ENCODE measurements at regions not wholly inside any gene's neighbourhood (a gene's known extent, or its start where the extent isn't known, plus 50 kb on each side); places are given as distances from the start of the nearest gene placed in this dataset.

- no peak overlapping the region for H3K27ac Mint-ChIP-seq
- no peak for DNase-seq (ENCODE audit: low spot score in 2 of 2, unreplicated experiment in 2 of 2)
- no peaks in the 10 kb centered on the region for H3K36me3 Mint-ChIP-seq
- no peak overlapping the region for H3K4me3 Mint-ChIP-seq
- H3K9me3 Mint-ChIP-seq: peaks cover 37% of the 10 kb centered on the region
- peaks cover 3% of the 10 kb centered on the region for H3K27me3 Mint-ChIP-seq (ENCODE audit: low read depth)
- no peaks in the 10 kb centered on the region for H3K4me1 Mint-ChIP-seq
- TF ChIP-seq CTCF (IDR thresholded peaks at IDR 0.05; ENCODE audit: unreplicated experiment): no peak
Measured at GRCh38 chr1:147444381-147444780, 96.9 kb upstream of the BCL9 start.

- DNase-seq (ENCODE audit: low spot score in 2 of 2, unreplicated experiment in 2 of 2): no peak
- H3K9me3 Mint-ChIP-seq: peaks cover 6% of the 10 kb centered on the region
Measured at GRCh38 chr1:147451628-147452027, 89.7 kb upstream of the BCL9 start.

GRCh38 chr1:147452809-147453208, 88.5 kb upstream of the BCL9 start:
- no peak for DNase-seq (ENCODE audit: low spot score in 2 of 2, unreplicated experiment in 2 of 2)
- H3K27me3 Mint-ChIP-seq (ENCODE audit: low read depth): peaks cover 15% of the 10 kb centered on the region
- no peak overlapping the region for H3K4me3 Mint-ChIP-seq
- no peaks in the 10 kb centered on the region for H3K4me1 Mint-ChIP-seq
- no peak overlapping the region for H3K27ac Mint-ChIP-seq
- peaks cover 3% of the 10 kb centered on the region for H3K9me3 Mint-ChIP-seq
- no peaks in the 10 kb centered on the region for H3K36me3 Mint-ChIP-seq
- TF ChIP-seq CTCF (IDR thresholded peaks at IDR 0.05; ENCODE audit: unreplicated experiment): no peak

More at GRCh38 chr1:147451628-147452027, 89.7 kb upstream of the BCL9 start:
- Mint-ChIP-seq H3K27ac (no peak overlapping the region), H3K36me3 (no peaks in the 10 kb centered on the region), H3K27me3 (ENCODE audit: low read depth) (peaks cover 18% of the 10 kb centered on the region), H3K4me1 (no peaks in the 10 kb centered on the region), H3K4me3 (no peak overlapping the region)
- TF ChIP-seq CTCF (IDR thresholded peaks at IDR 0.05; ENCODE audit: unreplicated experiment): no peak

- Mint-ChIP-seq H3K36me3 (no peaks in the 10 kb centered on the region), H3K9me3 (peaks cover 37% of the 10 kb centered on the region), H3K27ac (no peak overlapping the region), H3K4me1 (no peaks in the 10 kb centered on the region), H3K27me3 (ENCODE audit: low read depth) (peaks cover 30% of the 10 kb centered on the region), H3K4me3 (no peak overlapping the region)
- no peak for DNase-seq (ENCODE audit: low spot score in 2 of 2, unreplicated experiment in 2 of 2)
- no peak for TF ChIP-seq CTCF (IDR thresholded peaks at IDR 0.05; ENCODE audit: unreplicated experiment)
Measured at GRCh38 chr1:147463022-147463421, 78.3 kb upstream of the BCL9 start.

- Mint-ChIP-seq H3K36me3 (no peaks in the 10 kb centered on the region), H3K27me3 (ENCODE audit: low read depth) (peaks cover 38% of the 10 kb centered on the region), H3K9me3 (peaks cover 39% of the 10 kb centered on the region), H3K4me1 (no peaks in the 10 kb centered on the region), H3K27ac (no peak overlapping the region), H3K4me3 (no peak overlapping the region)
- TF ChIP-seq CTCF (IDR thresholded peaks at IDR 0.05; ENCODE audit: unreplicated experiment): no peak
- DNase-seq (ENCODE audit: low spot score in 2 of 2, unreplicated experiment in 2 of 2): no peak
Measured at GRCh38 chr1:147466543-147466942, 74.8 kb upstream of the BCL9 start.

- Mint-ChIP-seq H3K27ac (no peak overlapping the region), H3K36me3 (no peaks in the 10 kb centered on the region), H3K4me3 (no peak overlapping the region), H3K9me3 (peaks cover 33% of the 10 kb centered on the region), H3K4me1 (no peaks in the 10 kb centered on the region), H3K27me3 (ENCODE audit: low read depth) (peaks cover 39% of the 10 kb centered on the region)
- TF ChIP-seq CTCF (IDR thresholded peaks at IDR 0.05; ENCODE audit: unreplicated experiment): no peak
- no peak for DNase-seq (ENCODE audit: low spot score in 2 of 2, unreplicated experiment in 2 of 2)
Measured at GRCh38 chr1:147470079-147470478, 71.2 kb upstream of the BCL9 start.
